Renal pelvis (tissue), 1 donor: ENCODE measurements at regions not wholly inside any gene's neighbourhood (a gene's known extent, or its start where the extent isn't known, plus 50 kb on each side); places are given as distances from the start of the nearest gene placed in this dataset.
A peak's percentile ranks its signal among the peaks of the same experiment; 100 is the strongest.

Experiments used
- DNase-seq: peaks from one replicate; pipeline ENCODE4 v3.0.0-alpha.2; 2013

- no peak for DNase-seq
Observed at GRCh38 chr3:66692766-66693150, 191.9 kb upstream of the LRIG1 start.

GRCh38 chr3:66693461-66694031 is 192.7 kb upstream of the LRIG1 start:
- DNase-seq: peak; percentile 23

DNA sequence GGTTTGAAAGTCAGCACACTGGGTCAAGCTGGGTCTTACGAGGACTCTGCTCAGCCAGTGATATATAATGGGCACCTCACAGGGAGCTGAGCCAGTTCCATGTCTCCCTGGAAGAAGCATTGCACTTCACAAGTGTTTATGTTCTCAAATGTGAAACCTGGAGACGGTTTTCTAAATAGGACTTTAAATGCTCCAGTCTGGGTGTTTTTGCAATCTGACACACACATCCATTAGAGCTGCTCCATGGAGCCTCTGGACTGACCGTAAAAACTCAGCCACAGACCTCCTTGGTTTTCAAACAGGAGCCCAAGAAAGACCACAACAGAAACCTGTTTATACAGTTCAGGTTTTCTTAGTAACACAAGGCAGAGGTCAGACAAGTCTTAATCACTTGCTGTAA is 201.3 kb upstream of the LRIG1 start:
- no peak for DNase-seq

DNA sequence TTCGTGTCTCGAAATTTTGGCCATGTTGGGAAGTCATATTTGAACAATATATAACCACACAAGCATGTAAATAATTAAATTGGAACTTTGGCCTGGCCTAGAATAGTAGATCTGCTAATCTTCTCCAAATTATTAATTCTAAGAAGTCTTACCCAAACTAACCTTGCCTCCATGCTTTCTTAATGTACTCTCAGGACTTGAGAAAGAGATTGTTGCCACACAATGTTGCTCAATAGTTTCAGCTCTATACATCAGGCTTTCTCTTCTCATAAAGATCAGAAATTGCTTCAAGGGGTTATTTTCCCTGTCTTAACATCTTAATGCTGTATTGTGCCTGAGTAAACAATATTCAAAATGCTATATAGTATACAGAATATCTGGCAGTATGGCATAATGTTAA is 202.7 kb upstream of the LRIG1 start:
- DNase-seq: no peak

GRCh38 chr3:66705076-66705475 is 204.3 kb upstream of the LRIG1 start:
- no peak for DNase-seq

- DNase-seq: no peak
Observed at GRCh38 chr3:66706890-66707289, 206.1 kb upstream of the LRIG1 start.

GRCh38 chr3:66709532-66709931 is 208.7 kb upstream of the LRIG1 start:
- DNase-seq: no peak

GRCh38 chr3:66712210-66712609 is 211.4 kb upstream of the LRIG1 start:
- no peak for DNase-seq

DNA sequence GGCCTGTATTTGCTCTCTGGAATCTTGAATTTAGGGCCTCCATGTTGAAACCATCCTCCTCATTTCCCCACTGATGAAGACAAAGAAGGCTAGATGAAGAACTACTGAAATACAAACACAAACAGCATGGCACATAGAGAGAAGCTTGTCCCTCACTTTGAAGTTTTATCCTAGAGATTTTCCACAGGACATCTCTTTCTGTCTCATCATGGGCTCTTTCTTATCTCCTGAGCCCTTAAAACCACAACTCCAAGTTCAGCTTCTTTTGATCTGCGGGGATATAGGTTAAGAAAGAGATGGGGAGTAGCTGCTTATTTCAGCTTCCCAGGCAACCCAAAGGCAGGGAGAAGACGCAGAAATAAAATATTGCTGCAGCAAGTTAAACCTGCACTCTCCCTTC is 213.1 kb upstream of the LRIG1 start:
- DNase-seq: no peak

GRCh38 chr3:66715806-66716205 is 215.0 kb upstream of the LRIG1 start:
- no peak for DNase-seq

- DNase-seq: no peak
Observed at GRCh38 chr3:66717806-66718205, 217.0 kb upstream of the LRIG1 start.

DNA sequence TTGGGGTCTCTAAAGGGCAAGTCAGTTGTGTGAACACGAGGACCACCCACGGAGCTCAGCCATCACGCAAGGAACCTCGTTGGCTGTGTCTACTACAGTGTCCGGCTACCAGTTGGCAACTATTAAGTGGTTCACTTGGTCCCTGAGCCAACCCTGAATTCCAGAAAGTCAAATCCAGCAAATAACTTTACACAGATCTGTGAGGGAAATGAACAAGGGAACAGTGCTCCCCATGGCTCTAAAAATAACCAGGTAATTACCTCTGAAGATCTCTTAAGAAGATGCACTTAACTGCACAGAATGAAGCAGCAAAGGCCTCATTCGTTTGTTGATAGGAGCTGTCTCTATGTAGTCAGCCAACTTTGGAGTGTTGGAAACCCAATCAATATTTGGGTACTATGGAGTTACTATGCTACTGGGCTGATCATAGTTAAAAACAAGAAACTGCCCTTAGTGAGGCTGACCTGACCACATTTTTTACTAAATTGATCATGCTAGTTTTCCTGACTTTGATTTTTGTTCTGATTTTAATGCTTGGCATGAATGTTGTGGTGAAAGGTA is 219.1 kb upstream of the LRIG1 start:
- DNase-seq: no peak

DNA sequence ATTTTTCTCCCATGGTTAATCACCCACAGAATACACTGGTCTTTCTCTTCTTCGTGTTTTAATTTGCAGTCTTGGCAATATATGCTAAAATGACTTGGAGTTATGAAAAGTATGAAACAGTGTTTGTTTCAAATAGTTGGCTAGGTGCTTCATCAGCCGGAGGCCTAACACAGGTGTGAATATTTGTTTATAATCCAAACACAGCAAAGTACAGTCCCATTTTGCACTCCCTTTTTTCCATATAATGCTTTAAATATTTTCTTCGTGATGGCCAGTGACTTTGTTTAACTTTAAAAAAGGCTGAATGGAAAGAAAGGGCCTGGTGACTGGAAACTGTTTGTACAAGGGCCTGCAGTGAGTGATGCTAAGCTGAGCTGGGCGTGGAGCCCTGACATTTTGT is 219.7 kb upstream of the LRIG1 start:
- DNase-seq: no peak

- peak; percentile 35 for DNase-seq
Observed at GRCh38 chr3:66722675-66723074, 221.9 kb upstream of the LRIG1 start.

DNA sequence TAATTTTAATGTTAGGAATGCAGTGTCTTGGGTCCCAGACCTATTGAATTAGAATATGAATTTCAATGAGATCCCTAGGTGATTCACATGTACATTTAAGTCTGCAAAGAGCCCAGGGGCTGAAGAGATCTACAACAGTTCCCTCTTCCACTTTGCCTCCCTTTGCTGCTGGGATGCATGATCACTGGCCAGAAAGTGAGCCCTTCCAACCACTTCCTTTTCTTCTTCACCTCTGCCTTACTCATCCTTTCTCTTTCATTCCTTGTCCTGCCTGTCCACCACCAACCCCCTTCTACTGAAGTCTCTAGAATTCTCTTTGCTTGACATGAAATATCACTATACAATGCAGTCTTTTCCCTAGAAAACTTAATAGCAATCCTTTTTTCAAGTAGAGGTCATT is 222.4 kb upstream of the LRIG1 start:
- DNase-seq: no peak

GRCh38 chr3:66729687-66730393 is 229.0 kb upstream of the LRIG1 start:
- DNase-seq: no peak

DNA sequence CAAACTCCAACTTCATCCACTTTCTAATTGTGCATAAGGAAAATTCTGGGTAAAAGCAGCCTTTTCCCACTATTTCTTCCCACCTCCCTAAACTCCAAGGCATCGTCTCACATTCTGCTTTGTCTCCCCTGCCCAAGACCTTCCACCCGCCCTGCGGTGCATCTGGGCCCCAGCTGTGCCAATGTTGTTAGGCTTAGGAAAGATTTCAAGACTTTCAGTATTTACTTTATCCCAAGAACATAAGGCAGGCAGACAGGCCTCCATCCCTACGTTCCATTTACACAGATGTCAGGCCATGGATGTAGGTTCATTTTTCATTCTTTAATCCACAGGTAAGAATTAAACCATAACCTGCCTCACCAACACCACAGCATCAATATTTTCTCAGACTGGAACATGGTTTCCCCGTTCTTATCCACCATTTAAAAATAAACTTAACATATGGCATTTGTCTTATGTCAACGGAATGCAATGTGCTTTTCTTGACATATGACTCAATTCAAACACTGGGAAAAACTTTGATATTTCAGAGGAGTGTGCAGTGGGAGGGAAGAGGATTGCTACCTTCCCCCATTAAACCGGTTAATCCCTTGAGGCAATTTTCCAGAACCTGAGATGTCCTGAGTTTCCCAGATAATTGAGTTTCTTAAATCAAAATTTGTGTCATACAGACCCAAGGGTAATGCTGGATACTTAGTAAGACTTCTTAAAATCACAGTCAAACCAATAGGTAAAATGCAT is 238.0 kb upstream of the LRIG1 start:
- DNase-seq: no peak

DNA sequence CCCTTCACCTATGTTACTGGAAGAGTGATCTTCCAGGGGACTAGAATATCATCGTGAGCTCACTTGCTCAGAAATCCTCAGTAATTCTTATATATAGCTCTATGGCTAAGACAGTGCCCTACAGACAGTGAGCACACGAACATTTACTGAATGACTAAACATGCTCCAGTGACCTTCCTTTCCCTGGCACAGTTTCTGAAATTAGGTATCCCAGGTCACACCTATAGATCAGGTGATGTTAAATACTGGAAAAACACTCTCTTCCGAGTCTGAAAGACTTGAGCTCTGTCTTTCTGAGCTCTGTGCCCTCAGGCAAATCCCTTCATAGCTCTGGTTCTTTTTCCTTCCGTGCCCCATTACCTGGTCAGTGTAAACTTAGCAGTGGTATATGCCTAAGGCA is 239.4 kb upstream of the LRIG1 start:
- no peak for DNase-seq

- DNase-seq: no peak
Observed at GRCh38 chr3:66744521-66744920, 243.7 kb upstream of the LRIG1 start.

DNA sequence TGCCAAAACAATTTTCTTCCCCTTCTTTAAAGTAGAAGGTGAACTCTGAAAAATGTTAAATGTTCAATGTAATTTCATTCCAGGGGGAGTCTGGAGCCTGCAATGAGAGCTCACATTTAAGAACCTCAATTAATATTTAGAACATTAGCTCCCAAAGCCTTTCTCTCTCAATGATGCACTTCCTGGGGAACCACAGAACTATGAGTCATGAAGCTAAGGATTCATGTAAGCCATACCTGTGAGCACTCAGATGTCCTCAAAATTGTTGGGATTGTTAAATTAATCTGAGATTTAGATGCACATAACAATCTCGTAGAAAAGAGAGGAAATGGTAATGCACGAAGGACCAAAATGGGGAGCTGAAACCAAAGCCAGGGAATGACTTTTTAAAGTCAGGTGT is 244.2 kb upstream of the LRIG1 start:
- DNase-seq: no peak

DNA sequence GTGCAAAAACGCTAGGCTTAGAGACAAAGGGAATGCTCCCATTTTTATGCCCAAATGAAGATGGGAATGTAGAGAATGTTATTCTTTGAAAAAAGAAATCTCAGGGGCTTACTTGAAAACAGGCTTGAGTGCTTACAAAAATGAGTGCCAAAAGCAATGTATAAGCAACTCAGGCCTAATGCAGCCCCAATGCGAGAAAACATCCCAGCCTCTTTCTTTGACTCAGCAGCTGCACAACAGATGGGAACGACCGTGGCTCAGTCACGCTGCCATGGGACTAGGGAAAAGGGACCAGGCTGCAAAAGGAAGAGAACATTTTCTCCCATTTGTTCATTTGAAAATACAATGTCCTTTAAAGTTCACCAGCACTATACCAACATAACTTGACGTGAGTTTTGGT is 246.4 kb upstream of the LRIG1 start:
- DNase-seq: no peak

DNA sequence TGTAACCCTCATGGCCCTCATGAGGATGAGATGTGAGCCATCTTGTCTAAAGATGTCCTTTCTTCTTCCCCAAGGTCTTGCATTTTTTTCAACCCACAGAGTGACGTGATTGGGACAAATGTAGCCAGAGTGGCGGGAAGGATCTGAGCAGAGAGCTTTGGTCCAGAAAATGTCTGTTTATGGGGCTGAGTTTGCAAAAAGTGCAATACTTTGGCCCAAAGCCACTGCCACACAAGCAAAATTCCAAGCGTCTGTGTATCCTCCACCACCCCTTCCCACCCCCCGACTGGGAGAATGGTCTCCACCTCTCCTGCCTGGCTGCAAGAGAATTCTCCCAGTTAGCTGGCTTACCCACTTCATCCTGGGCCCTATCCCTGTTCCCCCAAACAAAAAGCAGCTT is 246.9 kb upstream of the LRIG1 start:
- DNase-seq: no peak

GRCh38 chr3:66748175-66748876 is 247.5 kb upstream of the LRIG1 start:
- peak; percentile 23 for DNase-seq
